ENCODE measurements at regions not wholly inside any gene's neighbourhood (a gene's known extent, or its start where the extent isn't known, plus 50 kb on each side); places are given as distances from the start of the nearest gene placed in this dataset.
"Not testable (repeated sequence)": the region's sequence is repeated elsewhere in the genome, so short reads cannot be mapped to it uniquely, and the experiment has no call there.

DNA sequence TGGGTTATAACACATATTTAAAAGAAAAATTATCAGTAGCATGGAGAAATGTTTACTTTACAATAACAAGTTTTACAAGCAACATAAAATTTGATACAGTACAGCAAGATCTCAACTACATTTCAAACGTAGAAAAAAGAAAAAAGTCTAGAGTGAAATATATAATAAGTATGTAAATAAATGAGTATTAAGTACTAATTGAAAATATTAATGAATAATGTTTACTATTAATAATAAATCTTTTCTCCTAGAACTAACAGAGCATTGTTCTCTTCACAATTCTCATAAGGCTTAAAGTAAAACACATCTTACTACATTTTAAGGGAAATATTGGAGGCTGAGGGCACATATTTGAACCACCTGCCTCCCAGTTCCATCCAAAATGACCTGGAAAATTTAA lies 72.1 kb downstream of the TMEM212 start:
- Histone ChIP-seq H3K9me2 (replicated peaks; ENCODE audit: control insufficient read depth, low read length) (no peaks in the 10 kb centered on the region), H3K4me3 (ENCODE audit: low read length) (no peak overlapping the region), H3K4me2 (ENCODE audit: low read length) (no peak overlapping the region)

DNA sequence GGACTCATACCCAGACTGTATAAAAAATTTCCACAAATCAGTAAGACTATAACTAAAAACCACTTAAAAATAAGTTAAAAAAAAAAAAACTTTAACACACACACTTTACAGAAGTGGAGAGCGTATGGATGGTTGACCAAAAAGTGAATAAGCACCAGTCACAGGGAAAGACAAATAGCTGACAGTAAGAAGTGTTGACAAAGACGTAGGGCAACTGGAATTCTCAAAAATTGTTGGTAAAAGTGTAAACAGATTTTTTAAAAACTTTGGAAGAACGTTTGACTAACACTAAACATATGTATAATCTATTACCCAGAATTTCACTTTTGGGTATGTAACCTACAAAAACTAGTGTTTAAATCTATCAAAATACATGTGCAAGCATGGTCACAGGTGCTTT lies 73.7 kb downstream of the TMEM212 start:
- TF ChIP-seq, protein P1, sequence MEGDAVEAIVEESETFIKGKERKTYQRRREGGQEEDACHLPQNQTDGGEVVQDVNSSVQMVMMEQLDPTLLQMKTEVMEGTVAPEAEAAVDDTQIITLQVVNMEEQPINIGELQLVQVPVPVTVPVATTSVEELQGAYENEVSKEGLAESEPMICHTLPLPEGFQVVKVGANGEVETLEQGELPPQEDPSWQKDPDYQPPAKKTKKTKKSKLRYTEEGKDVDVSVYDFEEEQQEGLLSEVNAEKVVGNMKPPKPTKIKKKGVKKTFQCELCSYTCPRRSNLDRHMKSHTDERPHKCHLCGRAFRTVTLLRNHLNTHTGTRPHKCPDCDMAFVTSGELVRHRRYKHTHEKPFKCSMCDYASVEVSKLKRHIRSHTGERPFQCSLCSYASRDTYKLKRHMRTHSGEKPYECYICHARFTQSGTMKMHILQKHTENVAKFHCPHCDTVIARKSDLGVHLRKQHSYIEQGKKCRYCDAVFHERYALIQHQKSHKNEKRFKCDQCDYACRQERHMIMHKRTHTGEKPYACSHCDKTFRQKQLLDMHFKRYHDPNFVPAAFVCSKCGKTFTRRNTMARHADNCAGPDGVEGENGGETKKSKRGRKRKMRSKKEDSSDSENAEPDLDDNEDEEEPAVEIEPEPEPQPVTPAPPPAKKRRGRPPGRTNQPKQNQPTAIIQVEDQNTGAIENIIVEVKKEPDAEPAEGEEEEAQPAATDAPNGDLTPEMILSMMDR (IDR thresholded peaks at IDR 0.05; ENCODE audit: low read depth, low read length, poor library complexity, severe bottlenecking), result no peak
- TF ChIP-seq EZH2phosphoT487 (IDR thresholded peaks at IDR 0.05; ENCODE audit: borderline replicate concordance, low read length), result no peak
- no peaks in the 10 kb centered on the region for H3F3A ChIP-seq (ENCODE audit: control insufficient read depth, insufficient read depth)
- H3K9me2 ChIP-seq (replicated peaks; ENCODE audit: control insufficient read depth, low read length), result no peaks in the 10 kb centered on the region
- H3K4me3 ChIP-seq (ENCODE audit: low read length), result no peak overlapping the region
- H3K36me3 ChIP-seq (ENCODE audit: control insufficient read depth, low read length), result no peaks in the 10 kb centered on the region
- H3K27ac ChIP-seq (ENCODE audit: low read depth, low read length), result no peak overlapping the region
- no peaks in the 10 kb centered on the region for H3K79me2 ChIP-seq (ENCODE audit: control insufficient read depth, low read length)
- H3K4me2 ChIP-seq (ENCODE audit: low read length), result no peak overlapping the region
- no peaks in the 10 kb centered on the region for H4K20me1 ChIP-seq (ENCODE audit: control insufficient read depth, insufficient read depth, low read depth, low read length)
- no peaks in the 10 kb centered on the region for H3K9me3 ChIP-seq (ENCODE audit: control insufficient read depth, insufficient read depth, low read length)
- no peaks in the 10 kb centered on the region for H3K4me1 ChIP-seq (ENCODE audit: control insufficient read depth, low read length)
- H3K27me3 ChIP-seq (ENCODE audit: control insufficient read depth, low read length), result no peaks in the 10 kb centered on the region

More for the DNA sequence above, 72.1 kb downstream of the TMEM212 start:
- Histone ChIP-seq H3K4me1 (ENCODE audit: control insufficient read depth, low read length) (no peaks in the 10 kb centered on the region), H4K20me1 (ENCODE audit: control insufficient read depth, insufficient read depth, low read depth, low read length) (no peaks in the 10 kb centered on the region), H3K36me3 (ENCODE audit: control insufficient read depth, low read length) (no peaks in the 10 kb centered on the region), H3F3A (ENCODE audit: control insufficient read depth, insufficient read depth) (no peaks in the 10 kb centered on the region), H3K9me3 (ENCODE audit: control insufficient read depth, insufficient read depth, low read length) (no peaks in the 10 kb centered on the region), H3K79me2 (ENCODE audit: control insufficient read depth, low read length) (no peaks in the 10 kb centered on the region), H3K27ac (ENCODE audit: low read depth, low read length) (no peak overlapping the region), H3K27me3 (ENCODE audit: control insufficient read depth, low read length) (no peaks in the 10 kb centered on the region)
- no peak for TF ChIP-seq EZH2phosphoT487 (IDR thresholded peaks at IDR 0.05; ENCODE audit: borderline replicate concordance, low read length)
- TF ChIP-seq, protein P1 (IDR thresholded peaks at IDR 0.05; ENCODE audit: low read depth, low read length, poor library complexity, severe bottlenecking), result no peak

DNA sequence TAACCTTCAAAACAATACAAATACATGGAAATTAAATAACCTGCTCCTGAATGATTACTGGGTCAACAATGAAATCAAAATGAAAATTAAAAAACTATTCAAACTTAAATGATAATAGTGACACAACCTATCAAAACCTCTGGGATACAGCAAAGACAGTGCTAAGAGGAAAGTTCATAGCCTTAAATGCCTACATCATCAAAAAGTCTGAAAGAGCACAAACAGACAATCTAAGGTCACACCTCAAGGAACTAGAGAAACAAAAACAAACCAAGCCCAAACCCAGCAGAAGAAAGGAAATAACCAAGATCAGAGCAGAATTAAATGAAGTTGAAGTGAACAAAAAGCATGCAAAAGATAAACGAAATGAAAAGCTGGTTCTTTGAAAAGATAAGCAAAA lies 79.5 kb downstream of the TMEM212 start:
- not testable (repeated sequence) for H3K27ac ChIP-seq (ENCODE audit: low read depth, low read length); H3K4me2 ChIP-seq (ENCODE audit: low read length); H4K20me1 ChIP-seq (ENCODE audit: control insufficient read depth, insufficient read depth, low read depth, low read length); H3K9me3 ChIP-seq (ENCODE audit: control insufficient read depth, insufficient read depth, low read length); H3K27me3 ChIP-seq (ENCODE audit: control insufficient read depth, low read length); H3K79me2 ChIP-seq (ENCODE audit: control insufficient read depth, low read length); H3K4me1 ChIP-seq (ENCODE audit: control insufficient read depth, low read length); H3K9me2 ChIP-seq (replicated peaks; ENCODE audit: control insufficient read depth, low read length); H3K4me3 ChIP-seq (ENCODE audit: low read length); H3F3A ChIP-seq (ENCODE audit: control insufficient read depth, insufficient read depth); H3K36me3 ChIP-seq (ENCODE audit: control insufficient read depth, low read length)

DNA sequence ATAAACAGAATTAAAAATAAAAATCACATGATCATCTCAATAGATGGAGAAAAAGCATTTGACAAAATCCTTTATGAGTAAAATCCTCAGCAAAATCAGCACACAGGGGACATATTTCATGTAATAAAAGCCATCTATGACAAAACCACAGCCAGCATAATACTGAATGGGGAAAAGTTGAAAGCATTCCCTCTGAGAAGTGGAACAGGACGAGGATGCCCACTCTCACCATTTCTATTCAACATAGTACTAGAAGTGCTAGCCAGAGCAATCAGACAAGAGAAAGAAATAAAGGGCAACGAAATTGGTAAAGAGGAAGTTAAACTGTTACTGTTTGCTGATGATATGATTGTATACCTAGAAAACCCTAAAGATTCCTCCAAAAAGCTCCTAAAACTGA lies 80.5 kb downstream of the TMEM212 start:
- H3K36me3 ChIP-seq (ENCODE audit: control insufficient read depth, low read length); H3K4me1 ChIP-seq (ENCODE audit: control insufficient read depth, low read length); H3K4me3 ChIP-seq (ENCODE audit: low read length); H3K9me3 ChIP-seq (ENCODE audit: control insufficient read depth, insufficient read depth, low read length); H3K4me2 ChIP-seq (ENCODE audit: low read length); H3K9me2 ChIP-seq (replicated peaks; ENCODE audit: control insufficient read depth, low read length); H3K27ac ChIP-seq (ENCODE audit: low read depth, low read length); H3K79me2 ChIP-seq (ENCODE audit: control insufficient read depth, low read length); H4K20me1 ChIP-seq (ENCODE audit: control insufficient read depth, insufficient read depth, low read depth, low read length); H3K27me3 ChIP-seq (ENCODE audit: control insufficient read depth, low read length); H3F3A ChIP-seq (ENCODE audit: control insufficient read depth, insufficient read depth): not testable (repeated sequence)

DNA sequence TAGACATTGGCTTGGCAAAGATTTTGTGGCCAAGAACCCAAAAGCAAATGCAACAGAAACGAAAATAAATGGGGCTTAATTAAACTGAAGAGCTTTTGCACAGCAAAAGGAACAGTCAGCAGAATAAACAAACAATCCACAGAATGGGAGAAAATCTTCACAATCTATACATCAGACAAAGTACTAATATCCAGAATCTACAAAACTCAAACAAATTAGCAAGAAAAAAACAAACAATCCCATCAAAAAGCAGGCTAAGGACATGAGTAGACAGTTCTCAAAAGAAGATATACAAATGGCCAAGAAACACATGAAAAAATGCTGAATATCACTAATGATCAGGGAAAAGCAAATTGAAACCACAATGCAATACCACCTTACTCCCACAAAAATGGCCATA lies 81.7 kb downstream of the TMEM212 start:
- H3F3A ChIP-seq (ENCODE audit: control insufficient read depth, insufficient read depth); H3K27me3 ChIP-seq (ENCODE audit: control insufficient read depth, low read length); H3K27ac ChIP-seq (ENCODE audit: low read depth, low read length); H3K79me2 ChIP-seq (ENCODE audit: control insufficient read depth, low read length); H3K9me3 ChIP-seq (ENCODE audit: control insufficient read depth, insufficient read depth, low read length); H3K4me3 ChIP-seq (ENCODE audit: low read length); H3K9me2 ChIP-seq (replicated peaks; ENCODE audit: control insufficient read depth, low read length); H4K20me1 ChIP-seq (ENCODE audit: control insufficient read depth, insufficient read depth, low read depth, low read length); H3K36me3 ChIP-seq (ENCODE audit: control insufficient read depth, low read length); H3K4me1 ChIP-seq (ENCODE audit: control insufficient read depth, low read length); H3K4me2 ChIP-seq (ENCODE audit: low read length): not testable (repeated sequence)

Measured in DOHH2 (cell line).